HL-60/S4 treated with phorbol 12-myristate 13-acetate at 8.2 ng/mL for 4 days and 3 days (cell line): ENCODE measurements at regions not wholly inside any gene's neighbourhood (a gene's known extent, or its start where the extent isn't known, plus 50 kb on each side); places are given as distances from the start of the nearest gene placed in this dataset.

Experiments
- in situ Hi-C: fragments of 300-500 bp; cut with MboI; formaldehyde crosslinking; loops from 2 replicates; pipeline ENCODE4 v1.15.0; 2022; ENCODE audit warnings: low sequenced_read_pairs

- in situ Hi-C loops = no loop called here
Measured at GRCh38 chr4:11739992-11740391, 311.3 kb upstream of the HS3ST1 start.

GRCh38 chr4:11736978-11737377, 308.3 kb upstream of the HS3ST1 start:
- in situ Hi-C loops = no loop called here

GRCh38 chr4:11735651-11736050, 307.0 kb upstream of the HS3ST1 start:
- in situ Hi-C loops = no loop called here

GRCh38 chr4:11732155-11732554, 303.5 kb upstream of the HS3ST1 start:
- in situ Hi-C loops = no loop called here

- in situ Hi-C loops = no loop called here
Measured at GRCh38 chr4:11730545-11730944, 301.9 kb upstream of the HS3ST1 start.

GRCh38 chr4:11729548-11729947, 300.9 kb upstream of the HS3ST1 start:
- in situ Hi-C loops = no loop called here

DNA sequence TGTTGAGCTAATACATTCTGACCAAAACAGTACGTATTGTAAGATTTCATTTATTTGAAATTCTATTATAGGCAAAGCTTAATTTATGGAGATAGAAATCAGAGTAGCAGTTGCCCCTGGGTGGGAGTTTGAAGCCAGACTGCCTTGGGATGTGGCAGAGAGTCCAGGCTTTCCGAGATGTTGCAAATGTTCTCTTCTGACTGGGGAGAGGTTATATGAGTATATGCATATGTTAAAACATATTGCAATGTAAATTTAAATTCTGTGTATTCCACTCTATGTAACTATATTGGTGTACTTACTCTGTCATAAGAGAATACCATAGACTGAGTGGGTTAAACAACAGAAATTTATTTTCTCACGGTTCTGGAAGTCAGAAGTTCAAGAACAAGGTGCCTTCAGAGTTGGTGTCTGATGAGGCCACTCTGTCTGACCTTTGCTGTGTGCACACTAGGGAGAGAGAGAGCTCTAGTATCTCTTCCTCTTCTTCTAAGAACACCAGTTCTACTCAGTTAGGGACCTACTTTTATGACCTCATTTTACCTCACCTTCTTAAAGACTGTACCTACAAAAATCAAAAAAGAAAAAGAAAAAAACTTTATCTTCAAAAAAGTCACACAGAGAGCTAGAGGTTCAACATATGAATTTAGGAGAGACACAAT, 299.3 kb upstream of the HS3ST1 start:
- in situ Hi-C loops = no loop called here

DNA sequence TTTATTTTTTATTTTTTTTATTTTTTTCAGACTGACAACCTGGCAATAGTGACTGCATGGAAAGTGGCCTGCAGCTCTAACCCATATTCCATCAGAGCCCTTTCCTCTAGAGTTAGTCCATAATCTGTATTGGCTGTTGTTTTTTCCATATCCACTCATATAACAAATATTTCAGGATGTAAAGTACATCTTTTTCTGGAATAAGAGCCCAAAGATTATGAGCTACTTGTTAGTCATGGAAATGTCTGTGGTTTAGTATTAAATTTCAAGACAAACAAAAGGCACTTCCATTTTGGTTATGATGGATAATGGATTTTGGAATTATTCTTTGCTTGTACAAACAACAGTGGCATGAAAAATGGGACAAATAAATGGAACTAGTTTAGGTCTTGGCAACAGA, 296.0 kb upstream of the HS3ST1 start:
- in situ Hi-C loops = no loop called here

DNA sequence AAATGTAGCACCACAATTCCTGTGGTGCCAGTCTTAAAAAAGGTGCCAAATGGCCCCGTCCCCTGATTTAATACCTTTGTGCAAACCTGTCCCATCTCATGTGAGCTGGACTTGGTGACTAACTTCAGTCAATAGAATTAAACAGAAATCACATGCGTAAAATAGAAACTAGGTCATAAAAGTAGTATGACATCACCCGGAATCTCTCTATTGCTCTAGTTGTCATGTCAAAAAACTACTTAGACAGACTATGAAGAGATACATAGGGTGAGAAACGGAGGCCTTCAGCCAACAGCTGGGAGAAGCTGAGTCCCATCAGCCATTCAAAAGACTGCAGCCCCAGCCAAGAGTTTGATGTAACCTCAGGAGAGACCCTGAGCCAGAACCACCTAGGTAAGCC, 293.5 kb upstream of the HS3ST1 start:
- in situ Hi-C loops = no loop called here

- in situ Hi-C loops = no loop called here
Measured at GRCh38 chr4:11720292-11720691, 291.6 kb upstream of the HS3ST1 start.

DNA sequence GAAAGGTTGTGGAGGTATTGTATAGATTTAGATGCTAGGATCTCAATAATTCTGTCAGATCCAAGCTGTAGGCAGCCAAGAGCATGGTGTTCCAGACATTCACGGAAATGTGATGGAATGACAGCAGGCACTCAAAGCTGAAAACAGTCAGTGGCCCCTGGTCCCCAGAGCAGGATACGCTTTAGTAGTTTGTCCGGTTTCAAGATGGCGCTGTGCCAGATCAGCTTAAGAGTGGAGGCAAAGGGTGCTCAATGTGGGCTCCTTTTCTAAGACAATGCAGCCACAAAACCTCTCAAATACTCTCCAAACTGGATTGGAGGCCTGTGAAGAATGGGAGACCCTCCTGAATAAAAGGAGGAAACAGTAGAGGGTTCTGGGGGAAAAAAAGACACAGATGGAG, 291.2 kb upstream of the HS3ST1 start:
- in situ Hi-C loops = no loop called here

DNA sequence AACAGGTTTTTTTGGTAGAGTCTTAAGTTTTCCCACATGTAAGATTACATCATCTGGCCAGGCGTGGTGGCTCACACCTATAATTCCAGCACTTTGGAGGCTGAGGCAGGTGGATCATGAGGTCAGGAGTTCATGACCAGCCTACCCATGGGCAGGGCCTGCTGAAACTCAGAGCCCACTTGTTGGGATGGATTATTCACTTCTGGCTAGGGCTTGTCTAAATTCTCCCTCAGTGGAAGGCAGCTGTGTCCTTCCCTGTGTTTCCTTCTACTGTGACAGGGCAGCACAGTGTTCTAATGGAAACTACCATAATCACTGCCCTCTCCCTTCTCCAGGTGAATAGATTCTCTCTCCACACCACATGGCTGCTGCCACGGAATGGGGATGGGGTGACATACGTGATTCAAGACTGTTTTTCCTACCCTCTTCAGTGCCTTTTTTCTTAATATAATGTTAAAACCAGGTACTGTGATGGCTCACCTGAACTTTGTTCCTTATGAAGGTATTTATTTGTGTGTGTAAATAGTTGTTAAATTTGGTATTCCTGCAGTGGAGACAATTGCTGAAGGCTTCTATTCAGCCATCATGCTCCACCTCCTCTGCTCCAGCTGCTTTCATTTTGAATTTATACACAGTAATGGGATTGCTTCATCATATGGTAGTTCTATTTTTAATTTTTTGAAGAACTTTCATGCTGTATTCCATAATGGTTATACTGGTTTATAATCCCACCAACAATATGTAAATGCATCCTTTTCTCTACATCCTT, 287.2 kb upstream of the HS3ST1 start:
- in situ Hi-C loops = no loop called here

DNA sequence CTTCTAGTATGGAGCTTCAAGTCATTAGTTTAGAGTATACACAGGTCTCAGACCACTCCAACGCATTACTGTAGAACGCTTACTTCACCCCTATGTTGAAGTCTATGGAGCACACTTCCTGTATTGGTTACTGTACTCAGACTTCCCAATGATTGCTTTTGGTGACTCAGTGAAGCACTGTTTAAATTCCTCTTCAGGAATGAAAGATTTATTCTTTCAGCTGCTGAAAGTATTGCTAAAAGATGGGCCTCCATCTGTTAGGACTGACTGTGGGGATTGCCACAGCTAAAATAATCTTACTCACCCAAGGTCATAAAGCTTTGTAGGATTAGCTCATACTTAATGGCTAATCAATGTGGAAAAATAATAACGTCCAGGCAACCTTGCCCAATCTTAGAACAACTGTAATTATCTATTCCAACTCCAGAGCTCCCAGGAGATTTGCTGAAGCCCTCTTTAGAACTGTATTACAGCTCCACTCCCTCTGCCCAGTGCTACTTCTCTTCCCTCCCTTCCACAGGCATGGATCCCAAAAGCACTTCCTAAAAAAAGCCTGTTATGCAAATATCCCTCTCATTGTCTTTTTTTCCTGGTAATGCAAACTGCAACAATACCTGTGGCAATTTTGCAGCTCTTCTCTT, 281.9 kb upstream of the HS3ST1 start:
- in situ Hi-C loops = no loop called here

DNA sequence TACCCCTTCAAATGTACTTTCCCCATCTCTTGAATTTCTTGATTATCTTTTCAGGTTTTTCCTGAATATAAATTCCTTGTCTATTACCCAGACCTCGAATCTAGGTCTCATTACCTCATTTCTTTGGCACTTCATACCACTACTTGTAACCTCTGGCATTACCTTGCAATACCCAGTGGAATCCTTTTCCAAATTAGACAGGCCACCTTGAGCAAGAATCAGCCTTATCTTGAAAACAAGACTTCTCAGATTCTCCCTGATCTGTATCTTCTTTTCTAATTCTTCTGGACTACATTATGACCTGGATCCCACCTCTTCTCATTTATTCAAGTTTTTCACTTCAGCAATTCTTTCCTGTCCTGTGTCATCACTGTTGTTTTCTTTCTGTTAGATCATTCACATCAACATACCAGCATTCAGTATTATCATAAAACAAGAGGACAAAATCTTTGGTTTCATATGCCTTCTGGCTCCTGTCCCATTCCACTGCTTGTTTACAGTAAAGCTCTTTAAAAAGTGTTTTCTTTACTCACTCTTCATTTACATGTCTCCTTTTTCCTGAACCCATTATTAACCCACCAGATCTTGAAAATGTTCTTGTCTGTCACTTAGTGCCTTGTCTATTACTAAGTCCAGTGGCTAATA, 275.6 kb upstream of the HS3ST1 start:
- in situ Hi-C loops = no loop called here

DNA sequence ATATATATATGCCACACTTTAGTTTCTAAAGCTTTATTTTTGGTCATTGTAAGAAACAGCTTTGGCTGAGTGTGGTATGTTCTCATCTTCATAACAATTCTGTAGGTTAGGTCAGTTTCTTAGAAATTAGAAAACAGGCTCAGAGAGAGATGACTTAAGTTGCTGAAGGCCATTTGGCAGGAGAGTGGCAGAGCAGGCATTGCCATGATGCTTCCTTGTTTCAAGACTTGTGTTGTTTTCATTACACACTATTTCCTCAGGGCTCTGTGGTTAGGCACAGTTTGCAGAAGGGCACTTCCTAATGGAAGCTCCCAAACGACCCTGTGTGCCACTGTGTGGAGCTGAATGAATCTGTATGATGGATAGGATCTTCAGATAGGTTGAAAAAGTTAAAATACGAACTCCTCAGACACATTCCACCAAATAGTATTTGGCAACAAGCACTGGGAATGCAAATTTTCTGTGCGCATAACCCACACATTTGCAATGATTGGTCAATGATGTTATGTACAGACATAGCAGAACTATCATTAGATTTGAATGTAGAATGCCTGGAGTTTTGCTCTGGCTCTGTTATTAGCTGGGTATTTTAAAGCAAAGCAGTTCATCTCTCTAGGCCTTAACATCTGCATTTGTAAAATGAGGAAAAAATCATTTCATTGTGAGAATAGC, 274.3 kb upstream of the HS3ST1 start:
- in situ Hi-C loops = no loop called here

DNA sequence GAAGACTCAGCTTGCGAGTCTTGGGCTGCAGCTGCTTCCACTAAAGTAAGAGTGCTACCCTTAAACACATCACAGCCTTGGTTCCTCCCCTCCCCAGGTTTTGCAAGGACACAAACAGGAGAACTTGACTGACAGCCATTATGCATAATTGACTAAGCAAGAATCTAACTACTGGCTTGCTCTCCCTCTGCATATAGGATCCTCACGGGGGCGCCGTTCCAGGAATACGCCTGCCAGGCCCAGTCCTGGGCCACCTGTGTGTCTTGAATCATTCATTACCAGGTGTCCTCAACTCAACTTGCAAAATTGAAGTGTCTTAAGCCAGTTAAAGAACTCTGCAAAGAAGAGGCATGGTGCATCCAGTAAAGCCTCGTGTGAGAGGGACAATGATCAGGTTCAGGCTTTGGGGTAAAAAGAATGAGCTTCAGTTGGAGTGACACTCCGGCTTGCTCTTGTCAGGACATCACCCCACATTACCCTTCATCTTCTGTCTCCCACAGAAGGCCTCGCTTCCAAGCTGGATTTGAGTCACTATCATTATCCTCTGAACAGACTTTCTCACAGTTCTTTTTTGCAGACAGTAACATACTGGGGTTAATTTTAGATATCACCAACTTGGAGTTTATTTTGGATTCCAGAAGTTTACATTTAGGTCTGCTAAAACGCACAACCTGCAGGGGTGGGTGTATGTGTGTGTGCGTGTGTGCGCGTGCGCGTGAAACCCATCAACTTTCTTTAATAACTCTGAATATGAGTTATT, 273.5 kb upstream of the HS3ST1 start:
- in situ Hi-C loops = no loop called here

DNA sequence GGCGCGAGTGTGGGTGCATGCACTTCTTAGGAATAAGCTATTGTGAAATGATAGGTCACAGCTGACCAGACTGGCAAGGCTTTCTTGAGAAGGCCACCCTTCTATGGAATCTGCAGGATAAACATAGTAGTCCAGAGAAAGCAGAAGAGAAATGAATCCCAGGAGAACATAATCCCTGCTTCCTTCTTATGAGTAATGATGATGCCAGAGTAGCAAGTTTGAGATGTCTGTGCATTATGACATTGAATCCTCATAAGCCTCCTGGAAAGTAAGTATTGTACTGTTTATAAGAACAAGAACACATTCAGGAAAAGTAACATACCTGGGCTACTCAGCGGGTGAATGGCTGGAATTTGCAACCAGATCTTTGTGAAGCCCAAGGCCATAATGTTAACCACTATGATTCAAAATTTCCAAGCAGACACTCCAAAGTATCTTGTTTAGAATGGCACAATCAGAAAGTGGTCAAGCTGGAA, 272.1 kb upstream of the HS3ST1 start:
- in situ Hi-C loops = no loop called here

GRCh38 chr4:11698846-11699590, 270.3 kb upstream of the HS3ST1 start:
- in situ Hi-C loops = no loop called here

- in situ Hi-C loops = no loop called here
Measured at GRCh38 chr4:11698033-11698432, 269.3 kb upstream of the HS3ST1 start.

DNA sequence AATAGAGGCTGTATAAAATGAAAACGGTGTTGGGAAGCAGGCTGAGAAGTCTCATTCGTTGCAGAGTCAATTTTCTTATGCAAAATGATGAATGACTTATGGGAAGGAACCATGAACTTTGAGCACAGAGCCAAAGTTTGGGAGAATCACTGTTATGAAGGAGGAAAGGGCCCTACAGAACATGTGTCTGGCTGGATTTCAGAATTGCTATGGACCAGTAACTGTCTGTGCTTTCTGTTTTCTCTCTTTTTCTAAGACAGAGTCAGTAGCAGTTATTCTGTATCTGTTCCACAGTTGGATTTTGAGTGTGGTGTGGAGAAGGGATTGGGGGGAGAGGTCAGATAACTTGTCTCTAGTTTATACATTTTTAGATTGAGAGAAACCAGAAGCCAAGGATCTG, 265.0 kb upstream of the HS3ST1 start:
- in situ Hi-C loops = no loop called here
